A549 (cell line): ENCODE measurements at regions not wholly inside any gene's neighbourhood (a gene's known extent, or its start where the extent isn't known, plus 50 kb on each side); places are given as distances from the start of the nearest gene placed in this dataset.

Source experiments
- CTCF ChIP-seq: fragments of >200 bp; sonication (Bioruptor Twin); formaldehyde crosslinking; IDR thresholded peaks from 3 replicates; pipeline ENCODE4 v1.5.1; 2016
- EP300 ChIP-seq, 2 experiments: fragments of >200 bp; sonication (Bioruptor Twin); formaldehyde crosslinking; IDR thresholded peaks; 2 replicates in 1 of 2; 3 replicates in 1 of 2; pipeline ENCODE4 v1.6.1; 2016 to 2017
- FOXS1 ChIP-seq: fragments of 250-450 bp; sonication (Bioruptor Pico); IDR thresholded peaks from 2 replicates; pipeline ENCODE4 v1.5.0; 2020; ENCODE audit warnings: mild to moderate bottlenecking, moderate library complexity
- JUNB ChIP-seq: fragments of >200 bp; sonication (Bioruptor Twin); formaldehyde crosslinking; IDR thresholded peaks from 2 replicates; pipeline ENCODE4 v1.6.1; 2016
- POLR2A ChIP-seq: IDR thresholded peaks from 2 replicates; pipeline ENCODE4 v1.6.1; 2012; ENCODE audit warnings: mild to moderate bottlenecking, low read length
- RFX5 ChIP-seq: fragments of 450-650 bp; IDR thresholded peaks from 2 replicates; pipeline ENCODE4 v1.7.1; 2014; ENCODE audit warnings: antibody characterized with exemption, mild to moderate bottlenecking, moderate library complexity
- SMC3 ChIP-seq: fragments of >200 bp; sonication (Bioruptor Twin); formaldehyde crosslinking; IDR thresholded peaks from 3 replicates; pipeline ENCODE4 v1.6.1; 2018; ENCODE audit warnings: inconsistent platforms
- ZNF302 ChIP-seq: fragments of 250-450 bp; sonication (Bioruptor Pico); IDR thresholded peaks from 2 replicates; pipeline ENCODE4 v1.9.0; 2021; ENCODE audit warnings: inconsistent platforms, mild to moderate bottlenecking, moderate library complexity

GRCh38 chr4:114465766-114466165 is 132.8 kb upstream of the UGT8 start:
- TF ChIP-seq POLR2A (no peak), JUNB (no peak), CTCF (no peak), ZNF302 (no peak), RFX5 (no peak), FOXS1 (no peak), SMC3 (no peak), EP300 (IDR thresholded peaks at IDR 0.05) (no peak)
